Esophagus squamous epithelium (tissue), 5 donors: ENCODE measurements at regions not wholly inside any gene's neighbourhood (a gene's known extent, or its start where the extent isn't known, plus 50 kb on each side); places are given as distances from the start of the nearest gene placed in this dataset.
A peak's percentile ranks its signal among the peaks of the same experiment; 100 is the strongest.

Experiments used
- DNase-seq: peaks from one replicate; lab custom pipeline; 2025; lab: John Stamatoyannopoulos, UW
- H3K27ac ChIP-seq, 4 donors: fragments of 200-600 bp; sonication (generic); one replicate each; pipeline ENCODE4 v1.5.1; 2016 to 2019; ENCODE audit warnings: mild to moderate bottlenecking in 1 of 4
- H3K27me3 ChIP-seq, 4 donors: fragments of 200-600 bp; sonication (generic); 1 replicate in 3 of 4; 2 replicates in 1 of 4; pipeline versions ENCODE4 v1.5.1 to v1.6.0; 2017 to 2021; ENCODE audit warnings: antibody characterized with exemption in 1 of 4
- H3K36me3 ChIP-seq, 3 donors: fragments of 200-600 bp; sonication (generic); one replicate each; pipeline ENCODE4 v1.5.1; 2016 to 2019
- H3K4me1 ChIP-seq, 3 donors: fragments of 200-600 bp; sonication (generic); one replicate each; pipeline ENCODE4 v1.5.1; 2017 to 2019
- H3K4me3 ChIP-seq, 4 donors: fragments of 200-600 bp; sonication (generic); 1 replicate in 3 of 4; 2 replicates in 1 of 4; pipeline ENCODE4 v1.5.1; 2016 to 2019; ENCODE audit warnings: mild to moderate bottlenecking in 2 of 4, moderate library complexity in 1 of 4
- H3K9me3 ChIP-seq, 3 donors: fragments of 200-600 bp; sonication (generic); one replicate each; pipeline ENCODE4 v1.5.1; 2016 to 2019
- CTCF ChIP-seq, 6 experiments: fragments of 450-650 bp in 4 of 6; fragments of 200-600 bp in 2 of 6; sonication (generic) in 2 of 6; IDR thresholded peaks; one replicate each; pipeline ENCODE4 v1.5.1; 2016 to 2019; ENCODE audit warnings: antibody characterized with exemption in 6 of 6, mild to moderate bottlenecking in 4 of 6, moderate library complexity in 4 of 6
- POLR2A ChIP-seq, 4 donors: fragments of 450-650 bp; IDR thresholded peaks; one replicate each; pipeline ENCODE4 v1.6.1; 2017; ENCODE audit warnings: antibody characterized with exemption in 4 of 4, mild to moderate bottlenecking in 4 of 4, moderate library complexity in 3 of 4
- WGBS, 2 donors: methylation state at CpG; one replicate each; pipeline ENCODE4 v1.1.5; 2018; 5-methylcytosine and 5-hydroxymethylcytosine counted together
- intact Hi-C: fragments of 100-400 bp; cut with DNase I; formaldehyde crosslinking; loops from one replicate; pipeline ENCODE4 v1.15.0; 2022
- donor health status: DM: yes; HTN: yes; CAD: no.

- TF ChIP-seq POLR2A (IDR thresholded peaks at IDR 0.05) (no peak), CTCF (IDR thresholded peaks at IDR 0.05) (peak; percentile 40 to 65 (median 51))
- intact Hi-C loops = no loop called here
- Histone ChIP-seq H3K36me3 (no peaks in the 10 kb centered on the region), H3K4me3 (no peak overlapping the region), H3K4me1 (peaks cover 0 to 3% (median 0%) of the 10 kb centered on the region in 3 donors), H3K27ac (no peak overlapping the region), H3K9me3 (no peaks in the 10 kb centered on the region), H3K27me3 (no peaks in the 10 kb centered on the region)
- WGBS, 2 donors = 20 to 25% methylated on average over 8 of the region's 8 CpGs
- DNase-seq = no peak
These were observed 263.6 kb downstream of the DUSP10 start for GRCh38 chr1:221478050-221478949.

GRCh38 chr1:221487781-221488524, 253.9 kb downstream of the DUSP10 start:
- no peak for DNase-seq
- H3K27me3 ChIP-seq = no peaks in the 10 kb centered on the region
- TF ChIP-seq POLR2A (IDR thresholded peaks at IDR 0.05) (no peak), CTCF (IDR thresholded peaks at IDR 0.05) (no peak)
- H3K9me3 ChIP-seq = no peaks in the 10 kb centered on the region
- intact Hi-C loops = no loop called here
- no peak overlapping the region for H3K27ac ChIP-seq
- H3K4me3 ChIP-seq = no peak overlapping the region
- no peaks in the 10 kb centered on the region for H3K4me1 ChIP-seq
- no peaks in the 10 kb centered on the region for H3K36me3 ChIP-seq
- whole genome bisulfite sequencing, 2 donors = 43 to 49% methylated on average over 8 of the region's 8 CpGs

GRCh38 chr1:221488550-221488949, 253.3 kb downstream of the DUSP10 start:
- Histone ChIP-seq H3K27ac (no peak overlapping the region), H3K9me3 (no peaks in the 10 kb centered on the region), H3K4me1 (no peaks in the 10 kb centered on the region), H3K4me3 (no peak overlapping the region), H3K36me3 (no peaks in the 10 kb centered on the region), H3K27me3 (no peaks in the 10 kb centered on the region)
- 55 to 64% methylated on average over 1 of the region's 1 CpG for WGBS, 2 donors
- intact Hi-C loops = no loop called here
- no peak for DNase-seq
- no peak for TF ChIP-seq CTCF (IDR thresholded peaks at IDR 0.05)
- no peak for TF ChIP-seq POLR2A (IDR thresholded peaks at IDR 0.05)

GRCh38 chr1:221494670-221495069, 247.2 kb downstream of the DUSP10 start:
- H3K27me3 ChIP-seq = no peaks in the 10 kb centered on the region
- no peaks in the 10 kb centered on the region for H3K4me1 ChIP-seq
- TF ChIP-seq CTCF (IDR thresholded peaks at IDR 0.05) = no peak
- TF ChIP-seq POLR2A (IDR thresholded peaks at IDR 0.05) = no peak
- H3K9me3 ChIP-seq = no peaks in the 10 kb centered on the region
- no peak for DNase-seq
- H3K27ac ChIP-seq = no peak overlapping the region
- intact Hi-C loops = no loop called here
- H3K4me3 ChIP-seq = no peak overlapping the region
- no peaks in the 10 kb centered on the region for H3K36me3 ChIP-seq
- 20% methylated on average over 2 of the region's 2 CpGs; no CpG with 5 or more reads in 1 of the 2 donors for WGBS, 2 donors

- TF ChIP-seq POLR2A (IDR thresholded peaks at IDR 0.05) (no peak), CTCF (IDR thresholded peaks at IDR 0.05) (no peak)
- Histone ChIP-seq H3K27ac (no peak overlapping the region), H3K4me3 (no peak overlapping the region), H3K9me3 (no peaks in the 10 kb centered on the region), H3K36me3 (no peaks in the 10 kb centered on the region), H3K4me1 (no peaks in the 10 kb centered on the region), H3K27me3 (no peaks in the 10 kb centered on the region)
- intact Hi-C loops = no loop called here
- 59 to 67% methylated on average over 3 of the region's 3 CpGs for WGBS, 2 donors
- no peak for DNase-seq
These were observed 244.8 kb downstream of the DUSP10 start for GRCh38 chr1:221497046-221497445.
